Calu3 (cell line): ENCODE measurements at regions not wholly inside any gene's neighbourhood (a gene's known extent, or its start where the extent isn't known, plus 50 kb on each side); places are given as distances from the start of the nearest gene placed in this dataset.

Experiments
- BruUV-seq: library from RNA; stranded (reverse); fragments of 400-500 nt; replicated peaks from 2 replicates; lab custom pipeline; 2021; lab: Mats Ljungman, UMichigan
- CTCF ChIA-PET: fragments of 300-600 bp; sonication (Branson Sonifier 250); formaldehyde crosslinking; loops from one replicate; lab custom pipeline; 2022; ENCODE audit warnings: antibody characterized with exemption; lab: Charles Lee
- DNase-seq: peaks from one replicate; pipeline ENCODE4 v3.0.0; 2022
- H3K27ac Mint-ChIP-seq: one replicate; pipeline ENCODE4 v1.8.0; 2022; ENCODE audit warnings: mixed read lengths; ENCODE audit not compliant: unreplicated experiment
- H3K27me3 Mint-ChIP-seq: one replicate; pipeline ENCODE4 v1.8.0; 2022; ENCODE audit warnings: mixed read lengths; ENCODE audit not compliant: unreplicated experiment
- H3K36me3 Mint-ChIP-seq: one replicate; pipeline ENCODE4 v1.8.0; 2022; ENCODE audit warnings: mild to moderate bottlenecking, moderate library complexity, mixed read lengths; ENCODE audit not compliant: insufficient read depth, unreplicated experiment
- H3K4me1 Mint-ChIP-seq: one replicate; pipeline ENCODE4 v1.8.0; 2022; ENCODE audit warnings: mild to moderate bottlenecking, low read depth, mixed read lengths; ENCODE audit not compliant: unreplicated experiment
- H3K4me3 Mint-ChIP-seq: one replicate; pipeline ENCODE4 v1.8.0; 2022; ENCODE audit warnings: mild to moderate bottlenecking, low read depth, moderate library complexity, mixed read lengths; ENCODE audit not compliant: unreplicated experiment
- H3K9me3 Mint-ChIP-seq: one replicate; pipeline ENCODE4 v1.8.0; 2022; ENCODE audit warnings: low read depth, mixed read lengths; ENCODE audit not compliant: unreplicated experiment
- intact Hi-C: fragments of 100-400 bp; cut with micrococcal nuclease; formaldehyde crosslinking; loops from one replicate; pipeline ENCODE4 v1.10.0; 2022; ENCODE audit not compliant: unreplicated experiment
- TF ChIP-seq, protein P1 (sequence below): fragments of 200-600 bp; IDR thresholded peaks from one replicate; pipeline ENCODE4 v1.8.0; 2022; ENCODE audit warnings: antibody characterized with exemption; ENCODE audit not compliant: unreplicated experiment

DNA sequence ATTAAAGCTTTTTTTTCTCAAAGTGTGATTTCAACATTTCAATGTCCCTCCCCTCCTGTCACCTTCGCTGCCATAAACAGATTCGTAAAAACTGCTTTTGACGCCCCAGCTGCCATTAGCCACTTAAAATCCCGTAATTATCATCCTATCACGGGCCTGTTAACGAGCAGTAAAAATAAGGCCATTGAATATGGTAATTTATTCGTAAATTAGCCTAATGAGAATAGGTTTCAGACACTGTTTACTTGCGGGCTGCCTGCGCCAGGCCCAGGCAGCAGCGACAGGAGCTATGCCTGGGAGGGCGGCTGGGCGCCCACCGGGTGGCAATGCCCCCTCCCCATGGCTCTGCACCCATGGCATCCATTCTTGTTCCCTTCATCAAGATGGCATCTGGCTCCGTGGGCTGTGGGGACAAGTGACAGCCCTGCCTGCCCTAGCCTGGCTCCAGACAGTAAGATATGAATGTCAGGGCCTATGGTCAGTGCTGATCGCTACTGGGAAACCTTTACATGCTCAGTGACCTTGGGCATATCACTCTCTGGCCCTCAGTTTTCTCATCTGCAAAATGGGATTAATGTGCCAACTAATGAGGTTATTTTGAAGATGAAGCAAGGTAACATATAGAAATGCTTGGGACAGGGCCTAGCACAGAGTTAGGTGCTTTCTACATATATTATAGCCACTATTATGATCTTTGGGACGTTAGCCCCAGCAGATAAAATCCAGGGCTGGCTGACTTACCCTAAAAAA, 500.8 kb downstream of the MN1 start:
- H3K27me3 Mint-ChIP-seq = peaks cover 58% of the 10 kb centered on the region
- H3K4me3 Mint-ChIP-seq = no peak overlapping the region

DNA sequence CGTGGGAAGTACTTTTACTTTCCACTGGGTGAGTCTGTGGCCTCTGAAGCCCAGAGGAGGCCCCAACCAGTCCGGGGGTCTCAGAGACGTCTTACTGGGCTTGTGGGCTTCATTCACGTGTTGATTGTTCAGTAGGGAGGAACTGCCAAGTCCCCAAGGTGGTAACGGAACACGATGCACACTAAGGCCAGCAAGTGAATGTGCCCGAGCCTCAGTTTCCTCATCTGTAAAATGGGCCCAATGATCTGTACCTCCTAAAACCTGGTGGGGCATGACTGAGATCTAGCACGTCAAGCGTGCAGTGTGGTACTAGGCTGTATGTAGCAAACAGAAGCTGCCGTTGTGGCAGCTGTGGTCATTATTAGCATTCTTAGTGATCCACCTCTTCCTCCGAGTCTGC, 499.1 kb downstream of the MN1 start:
- H3K4me3 Mint-ChIP-seq = no peak overlapping the region
- no peaks in the 10 kb centered on the region for H3K9me3 Mint-ChIP-seq
- H3K4me1 Mint-ChIP-seq = peaks cover 18% of the 10 kb centered on the region
- no TSS peak for BruUV-seq
- intact Hi-C loops = loop anchor here (10.0 kb wide), 1 partner anchor 188 kb away; no protein-coding TSS in a partner anchor
- CTCF ChIA-PET = interaction anchor here (0.6 kb wide), 1 partner anchor 601 kb away, joined by 3 read pairs; no protein-coding TSS in a partner anchor
- H3K27ac Mint-ChIP-seq = no peak overlapping the region
- no peaks in the 10 kb centered on the region for H3K36me3 Mint-ChIP-seq
- H3K27me3 Mint-ChIP-seq = peaks cover 40% of the 10 kb centered on the region
- DNase-seq = no peak
- TF ChIP-seq, protein P1, sequence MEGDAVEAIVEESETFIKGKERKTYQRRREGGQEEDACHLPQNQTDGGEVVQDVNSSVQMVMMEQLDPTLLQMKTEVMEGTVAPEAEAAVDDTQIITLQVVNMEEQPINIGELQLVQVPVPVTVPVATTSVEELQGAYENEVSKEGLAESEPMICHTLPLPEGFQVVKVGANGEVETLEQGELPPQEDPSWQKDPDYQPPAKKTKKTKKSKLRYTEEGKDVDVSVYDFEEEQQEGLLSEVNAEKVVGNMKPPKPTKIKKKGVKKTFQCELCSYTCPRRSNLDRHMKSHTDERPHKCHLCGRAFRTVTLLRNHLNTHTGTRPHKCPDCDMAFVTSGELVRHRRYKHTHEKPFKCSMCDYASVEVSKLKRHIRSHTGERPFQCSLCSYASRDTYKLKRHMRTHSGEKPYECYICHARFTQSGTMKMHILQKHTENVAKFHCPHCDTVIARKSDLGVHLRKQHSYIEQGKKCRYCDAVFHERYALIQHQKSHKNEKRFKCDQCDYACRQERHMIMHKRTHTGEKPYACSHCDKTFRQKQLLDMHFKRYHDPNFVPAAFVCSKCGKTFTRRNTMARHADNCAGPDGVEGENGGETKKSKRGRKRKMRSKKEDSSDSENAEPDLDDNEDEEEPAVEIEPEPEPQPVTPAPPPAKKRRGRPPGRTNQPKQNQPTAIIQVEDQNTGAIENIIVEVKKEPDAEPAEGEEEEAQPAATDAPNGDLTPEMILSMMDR = no peak

More for the DNA sequence above, 500.8 kb downstream of the MN1 start:
- CTCF ChIA-PET = interaction anchor here (0.6 kb wide), 1 partner anchor 849 kb away, joined by 3 read pairs; no protein-coding TSS in a partner anchor
- Mint-ChIP-seq H3K4me1 (peaks cover 18% of the 10 kb centered on the region), H3K36me3 (no peaks in the 10 kb centered on the region), H3K27ac (no peak overlapping the region), H3K9me3 (no peaks in the 10 kb centered on the region)
- no TSS peak for BruUV-seq
- intact Hi-C loops = loop anchor here (10.0 kb wide), 1 partner anchor 186 kb away; no protein-coding TSS in a partner anchor
- DNase-seq = no peak
- TF ChIP-seq, protein P1 = no peak

DNA sequence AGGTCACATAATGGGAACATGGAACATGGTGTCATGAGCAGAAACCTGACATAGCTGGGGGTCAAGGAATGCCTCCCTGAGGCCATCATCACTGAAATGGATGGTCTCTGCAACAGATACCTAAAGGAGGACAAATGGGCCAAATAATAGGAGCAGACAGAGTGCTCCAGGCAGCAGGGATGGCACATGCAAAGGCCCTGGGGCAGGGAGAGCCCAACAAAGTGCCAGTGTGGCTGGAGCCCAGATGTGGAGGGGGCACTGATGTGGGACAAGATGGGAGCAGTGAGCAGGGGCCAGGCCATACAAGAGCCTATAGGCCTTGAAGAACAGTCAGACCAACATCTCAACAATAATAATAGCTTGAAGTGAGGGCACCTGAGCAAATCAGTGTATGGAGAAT, 497.8 kb downstream of the MN1 start:
- H3K36me3 Mint-ChIP-seq = no peaks in the 10 kb centered on the region
- no peak for DNase-seq
- peaks cover 6% of the 10 kb centered on the region for H3K4me1 Mint-ChIP-seq
- CTCF ChIA-PET = no interaction called here
- H3K9me3 Mint-ChIP-seq = no peaks in the 10 kb centered on the region
- no TSS peak for BruUV-seq
- peaks cover 28% of the 10 kb centered on the region for H3K27me3 Mint-ChIP-seq
- intact Hi-C loops = loop anchor here (10.0 kb wide), 1 partner anchor 189 kb away; no protein-coding TSS in a partner anchor
- TF ChIP-seq, protein P1 = no peak
- H3K4me3 Mint-ChIP-seq = no peak overlapping the region
- H3K27ac Mint-ChIP-seq = no peak overlapping the region

GRCh38 chr22:27306771-27307170, 494.8 kb downstream of the MN1 start:
- Mint-ChIP-seq H3K9me3 (no peaks in the 10 kb centered on the region), H3K4me1 (no peaks in the 10 kb centered on the region), H3K27me3 (peaks cover 20% of the 10 kb centered on the region), H3K4me3 (no peak overlapping the region), H3K27ac (no peak overlapping the region), H3K36me3 (no peaks in the 10 kb centered on the region)
- no peak for DNase-seq
- BruUV-seq = no TSS peak
- CTCF ChIA-PET = no interaction called here
- intact Hi-C loops = loop anchor here (10.0 kb wide), 1 partner anchor 192 kb away; no protein-coding TSS in a partner anchor
- TF ChIP-seq, protein P1 = no peak
